ENCODE measurements at regions not wholly inside any gene's neighbourhood (a gene's known extent, or its start where the extent isn't known, plus 50 kb on each side); places are given as distances from the start of the nearest gene placed in this dataset.

DNA sequence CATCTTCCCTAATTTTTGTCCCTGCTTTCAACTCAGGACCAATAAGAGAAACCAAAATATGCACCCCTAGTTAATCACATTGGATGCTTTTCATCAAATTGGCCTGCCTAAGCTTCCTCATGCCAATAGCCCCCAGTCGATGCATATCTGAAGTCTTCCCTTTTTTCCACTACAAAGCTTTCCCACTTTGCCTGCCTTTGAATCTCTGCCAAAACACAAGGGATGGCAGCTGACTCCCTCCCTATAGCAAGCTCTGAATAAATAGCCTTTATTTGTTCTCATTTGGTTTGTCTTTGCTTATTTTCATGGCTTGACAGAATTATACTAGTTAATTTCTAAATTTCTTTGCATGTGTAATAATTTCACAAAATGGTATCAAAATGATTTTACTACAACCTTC is 621.2 kb downstream of the MBD2 start:
- TF ChIP-seq, protein P1, sequence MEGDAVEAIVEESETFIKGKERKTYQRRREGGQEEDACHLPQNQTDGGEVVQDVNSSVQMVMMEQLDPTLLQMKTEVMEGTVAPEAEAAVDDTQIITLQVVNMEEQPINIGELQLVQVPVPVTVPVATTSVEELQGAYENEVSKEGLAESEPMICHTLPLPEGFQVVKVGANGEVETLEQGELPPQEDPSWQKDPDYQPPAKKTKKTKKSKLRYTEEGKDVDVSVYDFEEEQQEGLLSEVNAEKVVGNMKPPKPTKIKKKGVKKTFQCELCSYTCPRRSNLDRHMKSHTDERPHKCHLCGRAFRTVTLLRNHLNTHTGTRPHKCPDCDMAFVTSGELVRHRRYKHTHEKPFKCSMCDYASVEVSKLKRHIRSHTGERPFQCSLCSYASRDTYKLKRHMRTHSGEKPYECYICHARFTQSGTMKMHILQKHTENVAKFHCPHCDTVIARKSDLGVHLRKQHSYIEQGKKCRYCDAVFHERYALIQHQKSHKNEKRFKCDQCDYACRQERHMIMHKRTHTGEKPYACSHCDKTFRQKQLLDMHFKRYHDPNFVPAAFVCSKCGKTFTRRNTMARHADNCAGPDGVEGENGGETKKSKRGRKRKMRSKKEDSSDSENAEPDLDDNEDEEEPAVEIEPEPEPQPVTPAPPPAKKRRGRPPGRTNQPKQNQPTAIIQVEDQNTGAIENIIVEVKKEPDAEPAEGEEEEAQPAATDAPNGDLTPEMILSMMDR (IDR thresholded peaks at IDR 0.05) = no peak
- TF ChIP-seq POLR2A (IDR thresholded peaks at IDR 0.05) = no peak

All from lower leg skin (tissue), 3 donors.